GM12891 (cell line): ENCODE measurements at regions not wholly inside any gene's neighbourhood (a gene's known extent, or its start where the extent isn't known, plus 50 kb on each side); places are given as distances from the start of the nearest gene placed in this dataset.

ENCODE experiments used
- POLR2A ChIP-seq: IDR thresholded peaks from 2 replicates; pipeline ENCODE4 v1.6.1; 2011; ENCODE audit warnings: low read depth, low read length, control low read depth
- POLR2AphosphoS5 ChIP-seq: IDR thresholded peaks from 2 replicates; pipeline ENCODE4 v1.6.1; 2011; ENCODE audit warnings: low read depth, low read length, control low read depth
- SPI1 ChIP-seq: IDR thresholded peaks from 2 replicates; pipeline ENCODE4 v1.6.1; 2011; ENCODE audit warnings: low read depth, low read length, control low read depth

DNA sequence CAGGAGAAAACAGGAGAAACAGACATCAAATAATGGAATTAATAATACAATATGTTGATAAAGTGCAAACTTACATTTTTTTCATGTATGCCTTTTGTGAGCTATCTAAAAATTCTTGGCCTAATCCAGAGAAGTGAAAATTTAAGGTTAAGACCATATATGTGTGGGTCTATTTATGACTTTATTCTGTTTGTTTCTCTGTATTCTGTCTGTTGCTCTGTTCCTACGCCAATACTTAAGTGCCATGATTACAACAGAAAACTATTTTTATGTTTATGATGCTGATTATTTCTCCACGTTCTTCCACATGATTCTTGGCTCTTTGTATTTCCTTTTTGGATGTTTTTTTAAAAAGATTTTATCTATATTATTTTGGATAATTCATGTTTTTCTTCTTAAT is 109.6 kb upstream of the MAP3K4 start:
- TF ChIP-seq POLR2A (no peak), POLR2AphosphoS5 (no peak), SPI1 (no peak)
